ENCODE measurements at regions not wholly inside any gene's neighbourhood (a gene's known extent, or its start where the extent isn't known, plus 50 kb on each side); places are given as distances from the start of the nearest gene placed in this dataset.
A peak's percentile ranks its signal among the peaks of the same experiment; 100 is the strongest.

- no peak overlapping the region for H2AFZ ChIP-seq (ENCODE audit: low read length)
- no peaks in the 10 kb centered on the region for H3K9me3 ChIP-seq (ENCODE audit: control insufficient read depth, insufficient read depth, low read depth, low read length)
- no peak overlapping the region for H3K9ac ChIP-seq (ENCODE audit: insufficient read depth, low read length)
- no peak overlapping the region for H3K27ac ChIP-seq (ENCODE audit: insufficient read depth, low read length)
- no peaks in the 10 kb centered on the region for H3K4me1 ChIP-seq (ENCODE audit: control insufficient read depth, extremely low read depth, insufficient read depth, low read length)
- H3K4me2 ChIP-seq (ENCODE audit: extremely low read depth, insufficient read depth, low read length), result no peak overlapping the region
- no peak for TF ChIP-seq CTCF (conservative IDR thresholded peaks at IDR 0.05 in 1 of 2, IDR thresholded peaks at IDR 0.05 in 1 of 2; ENCODE audit: low read depth in 1 of 2, low read length in 2 of 2)
- TF ChIP-seq EZH2 (IDR thresholded peaks at IDR 0.05; ENCODE audit: low read length, missing control alignments), result no peak
- H4K20me1 ChIP-seq (ENCODE audit: control insufficient read depth, extremely low read depth, insufficient read depth, low read length), result no peaks in the 10 kb centered on the region
- no peak overlapping the region for H3K4me3 ChIP-seq (replicated peaks in 1 of 4; ENCODE audit: control extremely low read depth in 1 of 4, insufficient read depth in 1 of 4, low read depth in 3 of 4, low read length in 4 of 4)
- H3K36me3 ChIP-seq (ENCODE audit: control insufficient read depth, insufficient read depth, low read length), result no peaks in the 10 kb centered on the region
- DNase-seq (ENCODE audit: low read depth in 2 of 2), result peak in 1 of 2 donors; percentile 1
- H3K27me3 ChIP-seq (ENCODE audit: control insufficient read depth, insufficient read depth, low read length), result no peaks in the 10 kb centered on the region
- H3K79me2 ChIP-seq (ENCODE audit: control insufficient read depth, insufficient read depth, low read length), result no peaks in the 10 kb centered on the region
Measured at GRCh38 chr1:157438146-157438545, 114.2 kb downstream of the FCRL5 start.

- no peak overlapping the region for H3K4me2 ChIP-seq (ENCODE audit: extremely low read depth, insufficient read depth, low read length)
- H2AFZ ChIP-seq (ENCODE audit: low read length), result no peak overlapping the region
- no peak for DNase-seq (ENCODE audit: low read depth in 2 of 2)
- H3K9ac ChIP-seq (ENCODE audit: insufficient read depth, low read length), result no peak overlapping the region
- H3K36me3 ChIP-seq (ENCODE audit: control insufficient read depth, insufficient read depth, low read length), result no peaks in the 10 kb centered on the region
- H4K20me1 ChIP-seq (ENCODE audit: control insufficient read depth, extremely low read depth, insufficient read depth, low read length), result no peaks in the 10 kb centered on the region
- H3K4me3 ChIP-seq (replicated peaks in 1 of 4; ENCODE audit: control extremely low read depth in 1 of 4, insufficient read depth in 1 of 4, low read depth in 3 of 4, low read length in 4 of 4), result no peak overlapping the region
- H3K27me3 ChIP-seq (ENCODE audit: control insufficient read depth, insufficient read depth, low read length), result no peaks in the 10 kb centered on the region
- TF ChIP-seq EZH2 (IDR thresholded peaks at IDR 0.05; ENCODE audit: low read length, missing control alignments), result no peak
- TF ChIP-seq CTCF (conservative IDR thresholded peaks at IDR 0.05 in 1 of 2, IDR thresholded peaks at IDR 0.05 in 1 of 2; ENCODE audit: low read depth in 1 of 2, low read length in 2 of 2), result no peak
- H3K27ac ChIP-seq (ENCODE audit: insufficient read depth, low read length), result no peak overlapping the region
- H3K9me3 ChIP-seq (ENCODE audit: control insufficient read depth, insufficient read depth, low read depth, low read length), result no peaks in the 10 kb centered on the region
- no peaks in the 10 kb centered on the region for H3K4me1 ChIP-seq (ENCODE audit: control insufficient read depth, extremely low read depth, insufficient read depth, low read length)
- H3K79me2 ChIP-seq (ENCODE audit: control insufficient read depth, insufficient read depth, low read length), result no peaks in the 10 kb centered on the region
Measured at GRCh38 chr1:157437296-157437695, 115.0 kb downstream of the FCRL5 start.

GRCh38 chr1:157431751-157432150 is 120.6 kb downstream of the FCRL5 start:
- peak in 1 of 2 donors; percentile 3 for DNase-seq (ENCODE audit: low read depth in 2 of 2)
- no peaks in the 10 kb centered on the region for H3K27me3 ChIP-seq (ENCODE audit: control insufficient read depth, insufficient read depth, low read length)
- no peaks in the 10 kb centered on the region for H3K36me3 ChIP-seq (ENCODE audit: control insufficient read depth, insufficient read depth, low read length)
- no peak overlapping the region for H3K4me3 ChIP-seq (replicated peaks in 1 of 4; ENCODE audit: control extremely low read depth in 1 of 4, insufficient read depth in 1 of 4, low read depth in 3 of 4, low read length in 4 of 4)
- H4K20me1 ChIP-seq (ENCODE audit: control insufficient read depth, extremely low read depth, insufficient read depth, low read length), result no peaks in the 10 kb centered on the region
- no peak overlapping the region for H3K4me2 ChIP-seq (ENCODE audit: extremely low read depth, insufficient read depth, low read length)
- no peak overlapping the region for H3K9ac ChIP-seq (ENCODE audit: insufficient read depth, low read length)
- H2AFZ ChIP-seq (ENCODE audit: low read length), result no peak overlapping the region
- H3K79me2 ChIP-seq (ENCODE audit: control insufficient read depth, insufficient read depth, low read length), result no peaks in the 10 kb centered on the region
- H3K27ac ChIP-seq (ENCODE audit: insufficient read depth, low read length), result no peak overlapping the region
- no peak for TF ChIP-seq EZH2 (IDR thresholded peaks at IDR 0.05; ENCODE audit: low read length, missing control alignments)
- TF ChIP-seq CTCF (conservative IDR thresholded peaks at IDR 0.05 in 1 of 2, IDR thresholded peaks at IDR 0.05 in 1 of 2; ENCODE audit: low read depth in 1 of 2, low read length in 2 of 2), result no peak
- H3K4me1 ChIP-seq (ENCODE audit: control insufficient read depth, extremely low read depth, insufficient read depth, low read length), result no peaks in the 10 kb centered on the region
- no peaks in the 10 kb centered on the region for H3K9me3 ChIP-seq (ENCODE audit: control insufficient read depth, insufficient read depth, low read depth, low read length)

Measured in fibroblast of lung (primary cell).